K562 (cell line): ENCODE measurements at regions not wholly inside any gene's neighbourhood (a gene's known extent, or its start where the extent isn't known, plus 50 kb on each side); places are given as distances from the start of the nearest gene placed in this dataset.

ENCODE experiments used
- ATAC-seq: fragments of 200-7000 bp; cut with Tn5 transposase; 3 replicates; pipeline ENCODE4 v1.9.1; 2020; ENCODE audit warnings: moderate library complexity
- BruUV-seq: library from RNA; stranded (reverse); fragments of 400-500 nt; replicated peaks from 2 replicates; lab custom pipeline; 2021; lab: Mats Ljungman, UMichigan
- CTCF ChIA-PET: fragments of 300-600 bp; formaldehyde crosslinking; extraction: SDS; loops from one replicate; lab custom pipeline; 2021; ENCODE audit warnings: low intra/inter-chr PET ratio; lab: Yijun Ruan, JAX
- POLR2A ChIA-PET: fragments of 300-600, 350-650 bp; sonication (Branson Sonifier 250); formaldehyde crosslinking; extraction: SDS; loops from one replicate; lab custom pipeline; 2021; ENCODE audit warnings: antibody characterized with exemption, inconsistent platforms; lab: Yijun Ruan, JAX
- DNase-seq, 4 experiments: peaks; one replicate each; pipeline versions ENCODE4 v3.0.0 to v3.0.0-alpha.2; 2011 to 2018; ENCODE audit warnings: low spot score in 3 of 4, mixed read lengths in 3 of 4; ENCODE audit errors: extremely low read depth in 1 of 4
- FAIRE-seq: peaks from 2 replicates; lab custom pipeline; 2011; peaks lifted over from hg19 to GRCh38; lab: Jason Lieb, UNC
- H2AFZ ChIP-seq: 2 replicates; pipeline ENCODE4 v1.6.0; 2011; ENCODE audit warnings: low read depth, low read length, control low read depth, inconsistent platforms
- H3K27ac ChIP-seq: fragments of 200-600 bp; 3 replicates; pipeline ENCODE4 v1.8.0; 2011; ENCODE audit warnings: low read depth, mild to moderate bottlenecking, control low read depth, inconsistent platforms, low read length, moderate library complexity, mixed read lengths; ENCODE audit errors: extremely low read depth
- H3K27me3 ChIP-seq, 2 experiments: fragments of 300-600 bp in 1 of 2; 2 replicates in 1 of 2; 3 replicates in 1 of 2; pipeline versions ENCODE4 v1.6.0 to v1.8.0; 2011; ENCODE audit warnings: inconsistent platforms in 2 of 2, low read length in 2 of 2, mild to moderate bottlenecking in 1 of 2, mixed read lengths in 1 of 2, moderate library complexity in 1 of 2; ENCODE audit not compliant: control insufficient read depth in 2 of 2, insufficient read depth in 2 of 2
- H3K36me3 ChIP-seq: fragments of 300-600 bp; 3 replicates; pipeline ENCODE4 v1.8.0; 2011; ENCODE audit warnings: mild to moderate bottlenecking, low read length, inconsistent platforms; ENCODE audit not compliant: control insufficient read depth, insufficient read depth
- H3K4me1 ChIP-seq, 2 experiments: fragments of 200-600 bp in 1 of 2; replicated peaks in 1 of 2; 2 replicates in 1 of 2; 3 replicates in 1 of 2; pipeline versions ENCODE4 v1.5.1 to v1.8.0; 2011; ENCODE audit warnings: inconsistent platforms in 2 of 2, low read length in 2 of 2, mild to moderate bottlenecking in 1 of 2, mixed read lengths in 1 of 2, moderate library complexity in 1 of 2; ENCODE audit not compliant: control insufficient read depth in 2 of 2, insufficient read depth in 2 of 2
- H3K4me2 ChIP-seq: 2 replicates; pipeline ENCODE4 v1.6.1; 2011; ENCODE audit warnings: low read length, control low read depth, inconsistent platforms, mixed read lengths; ENCODE audit not compliant: insufficient read depth
- H3K4me3 ChIP-seq: fragments of 200-600 bp; sonication (generic), shearing (Covaris generic); 2 replicates; pipeline ENCODE4 v1.5.1; 2016; ENCODE audit warnings: control low read depth, inconsistent platforms
- H3K79me2 ChIP-seq: fragments of 200-600 bp; 3 replicates; pipeline ENCODE4 v1.8.0; 2011; ENCODE audit warnings: low read length, inconsistent platforms; ENCODE audit not compliant: control insufficient read depth, insufficient read depth
- H3K9ac ChIP-seq, 2 experiments: 2 replicates each; pipeline versions ENCODE4 v1.6.0 to v1.6.1; 2011; ENCODE audit warnings: low read depth in 2 of 2, low read length in 2 of 2, control low read depth in 1 of 2, inconsistent platforms in 1 of 2, mild to moderate bottlenecking in 1 of 2, mixed read lengths in 1 of 2; ENCODE audit not compliant: insufficient read depth in 1 of 2
- H3K9me1 ChIP-seq: one replicate; pipeline ENCODE4 v1.6.0; 2011; ENCODE audit warnings: inconsistent platforms, mild to moderate bottlenecking, low read length, moderate library complexity; ENCODE audit not compliant: control insufficient read depth, insufficient read depth
- H3K9me3 ChIP-seq: replicated peaks from 2 replicates; pipeline ENCODE4 v1.5.1; 2011; ENCODE audit warnings: low read depth, low read length, inconsistent platforms; ENCODE audit not compliant: control insufficient read depth, insufficient read depth
- H4K20me1 ChIP-seq: replicated peaks from 2 replicates; pipeline ENCODE4 v1.6.1; 2011; ENCODE audit warnings: low read length, inconsistent platforms, mixed read lengths; ENCODE audit not compliant: control insufficient read depth, insufficient read depth
- E2F4 ChIP-seq: sonication (generic); formaldehyde crosslinking; IDR thresholded peaks from 2 replicates; pipeline ENCODE4 v1.8.0; 2022; ENCODE audit warnings: mild to moderate bottlenecking, low read depth, missing genetic modification reagents
- ELK1 ChIP-seq: sonication (generic); formaldehyde crosslinking; IDR thresholded peaks from 2 replicates; pipeline ENCODE4 v1.8.1; 2022; ENCODE audit warnings: missing genetic modification reagents
- EP300 ChIP-seq: IDR thresholded peaks from 2 replicates; pipeline ENCODE4 v1.6.1; 2012; ENCODE audit warnings: low read length, improper control_type of control experiment
- IFI16 ChIP-seq: fragments of 250-450 bp; sonication (Bioruptor Pico); IDR thresholded peaks from 2 replicates; pipeline ENCODE4 v2.1.2; 2022; ENCODE audit warnings: mild to moderate bottlenecking, inconsistent platforms
- POLR2B ChIP-seq: fragments of 450-650 bp; IDR thresholded peaks from 2 replicates; pipeline ENCODE4 v1.6.1; 2018; ENCODE audit warnings: low read depth; ENCODE audit not compliant: partially characterized antibody
- RFX5 ChIP-seq: IDR thresholded peaks from 2 replicates; pipeline ENCODE4 v1.6.1; 2011; ENCODE audit warnings: low read depth, mild to moderate bottlenecking, improper control_type of control experiment, low read length
- TEAD4 ChIP-seq, 2 experiments: sonication (generic) in 1 of 2; formaldehyde crosslinking in 1 of 2; IDR thresholded peaks; 2 replicates each; pipeline versions ENCODE4 v1.6.1 to v1.8.0; 2012 to 2022; ENCODE audit warnings: borderline replicate concordance in 1 of 2, inconsistent platforms in 1 of 2, low read length in 1 of 2, mild to moderate bottlenecking in 1 of 2, missing genetic modification reagents in 1 of 2
- ZBTB8A ChIP-seq: fragments of 450-650 bp; IDR thresholded peaks from 2 replicates; pipeline ENCODE4 v1.6.1; 2018; ENCODE audit warnings: mild to moderate bottlenecking, moderate library complexity; ENCODE audit not compliant: partially characterized antibody
- ZNF695 ChIP-seq: fragments of 450-650 bp; formaldehyde crosslinking; IDR thresholded peaks from 2 replicates; pipeline ENCODE4 v1.4.0; 2020; ENCODE audit warnings: mild to moderate bottlenecking, moderate library complexity
- ZNF778 ChIP-seq: fragments of 450-650 bp; formaldehyde crosslinking; IDR thresholded peaks from 2 replicates; pipeline ENCODE4 v1.4.0; 2020; ENCODE audit warnings: mild to moderate bottlenecking, moderate library complexity
- WGBS: fragments of 100-300 bp; shearing (Covaris generic); methylation state at CpG from one replicate; pipeline ENCODE4 v1.1.6; 2016; ENCODE audit warnings: low coverage, mixed read lengths; ENCODE audit not compliant: insufficient coverage; ENCODE audit errors: missing lambda C conversion rate; 5-methylcytosine and 5-hydroxymethylcytosine counted together
- in situ Hi-C: fragments of 300-500 bp; cut with MboI; formaldehyde crosslinking; loops from 4 replicates; pipeline ENCODE4 v1.15.0; 2018; ENCODE audit warnings: inconsistent platforms, mixed read lengths
- intact Hi-C: fragments of 100-400 bp; cut with micrococcal nuclease; formaldehyde crosslinking; loops from 2 replicates; pipeline ENCODE4 v1.14.2; 2022

- no TSS peak for BruUV-seq
- 0% methylated on average over 1 of the region's 1 CpG for WGBS
- no peak overlapping the region for H3K9ac ChIP-seq
- no peak for TF ChIP-seq IFI16
- TF ChIP-seq TEAD4 (IDR thresholded peaks at IDR 0.05; ENCODE audit: low read length) = no peak
- TF ChIP-seq TEAD4 (CRISPR knock-in tag; IDR thresholded peaks at IDR 0.05; ENCODE audit: borderline replicate concordance) = no peak
- TF ChIP-seq ZBTB8A = no peak
- TF ChIP-seq EP300 = no peak
- TF ChIP-seq ZNF695 = no peak
- DNase-seq = no peak
- no peaks in the 10 kb centered on the region for H3K79me2 ChIP-seq
- H3K9me3 ChIP-seq = no peaks in the 10 kb centered on the region
- no peaks in the 10 kb centered on the region for H3K27me3 ChIP-seq
- CTCF ChIA-PET = no interaction called here
- H3K4me1 ChIP-seq = no peaks in the 10 kb centered on the region
- no peak overlapping the region for H3K27ac ChIP-seq
- POLR2A ChIA-PET = no interaction called here
- no peak overlapping the region for H2AFZ ChIP-seq
- in situ Hi-C loops (no loop called here), intact Hi-C loops (no loop called here)
- FAIRE-seq = no peak
- H3K4me2 ChIP-seq = no peak overlapping the region
- H3K9me1 ChIP-seq = no peaks in the 10 kb centered on the region
- no peaks in the 10 kb centered on the region for H3K36me3 ChIP-seq
- no peak overlapping the region for H3K4me3 ChIP-seq
- ATAC-seq = no peak
- H4K20me1 ChIP-seq = no peaks in the 10 kb centered on the region
Observed at GRCh38 chr20:6311097-6311496, 188.3 kb upstream of the FERMT1 start.

GRCh38 chr20:6305536-6305935 is 182.7 kb upstream of the FERMT1 start:
- Histone ChIP-seq H3K36me3 (no peaks in the 10 kb centered on the region), H3K4me1 (no peaks in the 10 kb centered on the region), H3K9me3 (no peaks in the 10 kb centered on the region), H3K4me2 (no peak overlapping the region), H3K9me1 (no peaks in the 10 kb centered on the region), H3K9ac (no peak overlapping the region), H3K4me3 (no peak overlapping the region), H4K20me1 (no peaks in the 10 kb centered on the region), H3K27ac (no peak overlapping the region), H2AFZ (no peak overlapping the region), H3K79me2 (no peaks in the 10 kb centered on the region), H3K27me3 (no peaks in the 10 kb centered on the region)
- CTCF ChIA-PET = no interaction called here
- no peak for DNase-seq
- ATAC-seq = no peak
- POLR2A ChIA-PET = no interaction called here
- in situ Hi-C loops = no loop called here
- FAIRE-seq = no peak
- intact Hi-C loops = no loop called here
- BruUV-seq = no TSS peak
- TF ChIP-seq RFX5 = no peak
- no peak for TF ChIP-seq E2F4 (CRISPR knock-in tag)
- TF ChIP-seq ZNF778 (CRISPR knock-in tag) = no peak
- no peak for TF ChIP-seq POLR2B
- TF ChIP-seq ELK1 (CRISPR knock-in tag) = no peak
